HCT116 (cell line): ENCODE measurements at regions not wholly inside any gene's neighbourhood (a gene's known extent, or its start where the extent isn't known, plus 50 kb on each side); places are given as distances from the start of the nearest gene placed in this dataset.

ENCODE experiments used
- JUND ChIP-seq: IDR thresholded peaks from 2 replicates; pipeline ENCODE4 v1.6.1; 2012
- POLR2A ChIP-seq: IDR thresholded peaks from 2 replicates; pipeline ENCODE4 v1.7.0; 2011; ENCODE audit warnings: borderline replicate concordance; ENCODE audit not compliant: insufficient read depth, insufficient read length; ENCODE audit errors: extremely low read depth
- POLR2AphosphoS5 ChIP-seq: IDR thresholded peaks from 2 replicates; pipeline ENCODE4 v1.6.1; 2011; ENCODE audit warnings: mild to moderate bottlenecking, low read depth, low read length, moderate library complexity
- YY1 ChIP-seq: IDR thresholded peaks from 2 replicates; pipeline ENCODE4 v1.6.1; 2011; ENCODE audit warnings: low read length, low read depth, moderate library complexity, mild to moderate bottlenecking; ENCODE audit not compliant: insufficient replicate concordance; ENCODE audit errors: extremely low read depth
- TF ChIP-seq, protein P1 (sequence below), 3 experiments: fragments of 200-600 bp in 1 of 3; sonication (generic) in 1 of 3; IDR thresholded peaks in 2 of 3; conservative IDR thresholded peaks in 1 of 3; 2 replicates each; pipeline ENCODE4 v1.5.1; 2012 to 2017; ENCODE audit warnings: low read depth in 2 of 3, low read length in 2 of 3, antibody characterized with exemption in 1 of 3, borderline replicate concordance in 1 of 3, control low read depth in 1 of 3, mild to moderate bottlenecking in 1 of 3, mixed read lengths in 1 of 3, mixed run types in 1 of 3, moderate library complexity in 1 of 3; ENCODE audit not compliant: insufficient read depth in 1 of 3

DNA sequence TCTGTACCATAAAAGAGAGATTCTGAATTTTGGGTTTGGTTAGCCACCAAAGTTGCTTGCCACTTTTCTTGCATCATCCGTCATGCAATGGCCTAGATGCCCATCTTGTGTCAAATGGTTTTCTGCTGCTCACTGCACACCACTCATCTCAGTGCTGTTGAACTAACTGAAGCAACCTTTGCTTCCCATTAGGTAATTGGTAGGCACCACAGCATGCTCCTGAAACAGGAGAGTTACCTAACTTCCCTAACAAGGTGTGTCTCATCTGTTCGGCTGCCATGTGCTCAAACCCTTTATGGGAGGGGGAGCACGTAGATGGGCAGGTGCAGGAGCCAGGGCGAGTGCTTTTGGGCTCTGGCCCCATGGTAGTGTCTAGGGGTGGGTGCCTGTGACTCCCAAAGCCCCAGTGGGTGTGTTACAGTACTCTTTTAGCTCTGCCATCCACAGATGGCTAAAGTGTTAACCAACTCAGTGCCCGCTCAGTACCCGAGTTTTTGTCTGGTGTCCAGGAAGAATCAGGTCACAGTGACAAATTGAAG lies 147.4 kb upstream of the SPACA1 start:
- TF ChIP-seq, protein P1, sequence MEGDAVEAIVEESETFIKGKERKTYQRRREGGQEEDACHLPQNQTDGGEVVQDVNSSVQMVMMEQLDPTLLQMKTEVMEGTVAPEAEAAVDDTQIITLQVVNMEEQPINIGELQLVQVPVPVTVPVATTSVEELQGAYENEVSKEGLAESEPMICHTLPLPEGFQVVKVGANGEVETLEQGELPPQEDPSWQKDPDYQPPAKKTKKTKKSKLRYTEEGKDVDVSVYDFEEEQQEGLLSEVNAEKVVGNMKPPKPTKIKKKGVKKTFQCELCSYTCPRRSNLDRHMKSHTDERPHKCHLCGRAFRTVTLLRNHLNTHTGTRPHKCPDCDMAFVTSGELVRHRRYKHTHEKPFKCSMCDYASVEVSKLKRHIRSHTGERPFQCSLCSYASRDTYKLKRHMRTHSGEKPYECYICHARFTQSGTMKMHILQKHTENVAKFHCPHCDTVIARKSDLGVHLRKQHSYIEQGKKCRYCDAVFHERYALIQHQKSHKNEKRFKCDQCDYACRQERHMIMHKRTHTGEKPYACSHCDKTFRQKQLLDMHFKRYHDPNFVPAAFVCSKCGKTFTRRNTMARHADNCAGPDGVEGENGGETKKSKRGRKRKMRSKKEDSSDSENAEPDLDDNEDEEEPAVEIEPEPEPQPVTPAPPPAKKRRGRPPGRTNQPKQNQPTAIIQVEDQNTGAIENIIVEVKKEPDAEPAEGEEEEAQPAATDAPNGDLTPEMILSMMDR (IDR thresholded peaks at IDR 0.05 in 2 of 3, conservative IDR thresholded peaks at IDR 0.05 in 1 of 3; ENCODE audit: borderline replicate concordance in 1 of 3, insufficient read depth in 1 of 3, low read depth in 2 of 3, low read length in 2 of 3): no peak
- TF ChIP-seq YY1 (no peak), JUND (no peak), POLR2AphosphoS5 (no peak), POLR2A (no peak)
